HL-60 (cell line): ENCODE measurements at regions not wholly inside any gene's neighbourhood (a gene's known extent, or its start where the extent isn't known, plus 50 kb on each side); places are given as distances from the start of the nearest gene placed in this dataset.

ENCODE experiments used
- DNase-seq, 2 experiments: peaks; one replicate each; pipeline ENCODE4 v3.0.0-alpha.2; 2010 to 2020; ENCODE audit warnings: low read depth in 1 of 2, low spot score in 1 of 2
- H3K27ac ChIP-seq: fragments of 250-450 bp; sonication (Bioruptor Pico); replicated peaks from 2 replicates; pipeline ENCODE4 v1.5.1; 2020; ENCODE audit warnings: mild to moderate bottlenecking, moderate library complexity
- H3K27me3 ChIP-seq: fragments of 250-450 bp; sonication (Bioruptor Pico); 2 replicates; pipeline ENCODE4 v1.5.1; 2021; ENCODE audit warnings: mild to moderate bottlenecking, moderate library complexity; ENCODE audit not compliant: insufficient read depth, poor library complexity, severe bottlenecking
- H3K4me3 ChIP-seq: replicated peaks from 2 replicates; pipeline ENCODE4 v1.5.1; 2011; ENCODE audit warnings: mild to moderate bottlenecking, control low read depth, low read length; ENCODE audit not compliant: insufficient read depth
- CTCF ChIP-seq: IDR thresholded peaks from one replicate; pipeline ENCODE4 v1.5.1; 2011; ENCODE audit warnings: low read length, control low read depth, inconsistent platforms; ENCODE audit not compliant: insufficient read depth
- GABPA ChIP-seq: IDR thresholded peaks from 2 replicates; pipeline ENCODE4 v1.6.1; 2012; ENCODE audit warnings: low read depth
- POLR2AphosphoS5 ChIP-seq: IDR thresholded peaks from 2 replicates; pipeline ENCODE4 v1.6.1; 2012; ENCODE audit warnings: low read depth
- REST ChIP-seq: IDR thresholded peaks from 2 replicates; pipeline ENCODE4 v1.6.1; 2012; ENCODE audit warnings: low read depth; ENCODE audit not compliant: insufficient replicate concordance
- SPI1 ChIP-seq: IDR thresholded peaks from 2 replicates; pipeline ENCODE4 v1.6.1; 2012; ENCODE audit warnings: low read depth, mild to moderate bottlenecking, borderline replicate concordance

GRCh38 chr2:155722290-155722689 is 610.2 kb downstream of the NR4A2 start:
- TF ChIP-seq SPI1 = no peak
- no peak for TF ChIP-seq POLR2AphosphoS5
- no peak for TF ChIP-seq REST
- TF ChIP-seq GABPA = no peak
- TF ChIP-seq CTCF = no peak
- Histone ChIP-seq H3K27me3 (no peaks in the 10 kb centered on the region), H3K4me3 (no peak overlapping the region), H3K27ac (no peak overlapping the region)
- DNase-seq = no peak

GRCh38 chr2:155715705-155716104 is 616.8 kb downstream of the NR4A2 start:
- Histone ChIP-seq H3K27me3 (no peaks in the 10 kb centered on the region), H3K4me3 (no peak overlapping the region), H3K27ac (no peak overlapping the region)
- TF ChIP-seq CTCF (no peak), SPI1 (no peak), REST (no peak), GABPA (no peak), POLR2AphosphoS5 (no peak)
- DNase-seq = no peak

GRCh38 chr2:155714983-155715382 is 617.5 kb downstream of the NR4A2 start:
- no peak for TF ChIP-seq GABPA
- no peak for TF ChIP-seq REST
- no peak for TF ChIP-seq CTCF
- TF ChIP-seq POLR2AphosphoS5 = no peak
- TF ChIP-seq SPI1 = no peak
- DNase-seq = no peak

More at GRCh38 chr2:155714983-155715382, 617.5 kb downstream of the NR4A2 start:
- no peak overlapping the region for H3K27ac ChIP-seq
- H3K4me3 ChIP-seq = no peak overlapping the region
- H3K27me3 ChIP-seq = no peaks in the 10 kb centered on the region
